ENCODE measurements at regions not wholly inside any gene's neighbourhood (a gene's known extent, or its start where the extent isn't known, plus 50 kb on each side); places are given as distances from the start of the nearest gene placed in this dataset.

- H3K27me3 ChIP-seq (replicated peaks in 1 of 4; ENCODE audit: control insufficient read depth in 3 of 4, extremely low read depth in 1 of 4, insufficient read depth in 3 of 4, low read length in 3 of 4): no peaks in the 10 kb centered on the region
- WGBS, 2 experiments (ENCODE audit: extremely low coverage in 1 of 2, insufficient coverage in 1 of 2, insufficient read length in 1 of 2, insufficient replicate concordance in 2 of 2, low coverage in 1 of 2, low lambda C conversion rate in 2 of 2, missing lambda C conversion rate in 1 of 2): 86% methylated on average over 3 of the region's 3 CpGs; no CpG with 5 or more reads in 1 of the 2 experiments
- H3K9ac ChIP-seq (replicated peaks in 1 of 4; ENCODE audit: extremely low read depth in 1 of 4, low read depth in 3 of 4, low read length in 3 of 4): no peak overlapping the region
- ChIA-PET CTCF (ENCODE audit: partially characterized antibody) (interaction anchor here (1.0 kb wide), 1 partner anchor 38 kb away, joined by 4 read pairs; no protein-coding TSS in a partner anchor), POLR2A (ENCODE audit: partially characterized antibody) (interaction anchor here (0.6 kb wide), 1 partner anchor 150 kb away, joined by 3 read pairs; no protein-coding TSS in a partner anchor)
- no peak overlapping the region for H3K4me3 ChIP-seq (ENCODE audit: extremely low read depth in 1 of 4, insufficient read depth in 2 of 4, low read depth in 3 of 4, low read length in 4 of 4)
- H2BK5ac ChIP-seq (ENCODE audit: low read depth, low read length): no peak overlapping the region
- H3K27ac ChIP-seq (ENCODE audit: low read depth, low read length): no peak overlapping the region
- no peak overlapping the region for H2BK120ac ChIP-seq (replicated peaks; ENCODE audit: low read depth, low read length)
- H2AFZ ChIP-seq (ENCODE audit: low read length): no peak overlapping the region
- no peaks in the 10 kb centered on the region for H3K36me3 ChIP-seq (ENCODE audit: control insufficient read depth in 2 of 4, insufficient read depth in 4 of 4, low read length in 3 of 4)
- H3K4me1 ChIP-seq (replicated peaks in 1 of 4; ENCODE audit: control insufficient read depth in 3 of 4, insufficient read depth in 4 of 4, low read length in 3 of 4): no peaks in the 10 kb centered on the region
- no peak overlapping the region for H3K56ac ChIP-seq (replicated peaks; ENCODE audit: insufficient read length, low read depth, low read length)
- H2BK20ac ChIP-seq (ENCODE audit: low read length): no peak overlapping the region
- no peaks in the 10 kb centered on the region for H4K20me1 ChIP-seq (replicated peaks in 1 of 2; ENCODE audit: control insufficient read depth in 1 of 2, insufficient read depth in 2 of 2, low read length in 2 of 2)
- H3K79me1 ChIP-seq (ENCODE audit: low read depth, low read length): no peaks in the 10 kb centered on the region
- TF ChIP-seq SUZ12 (IDR thresholded peaks at IDR 0.05; ENCODE audit: low read length) (no peak), POU5F1 (IDR thresholded peaks at IDR 0.05; ENCODE audit: low read depth, low read length) (no peak), CEBPB (IDR thresholded peaks at IDR 0.05; ENCODE audit: low read depth, low read length) (no peak)
- no peak overlapping the region for H4K5ac ChIP-seq (ENCODE audit: insufficient read length, low read depth, low read length)
- H3K23ac ChIP-seq (ENCODE audit: insufficient read length): no peak overlapping the region
- no peak overlapping the region for H2BK15ac ChIP-seq (ENCODE audit: low read length)
- H3K79me2 ChIP-seq (ENCODE audit: control insufficient read depth in 1 of 2, insufficient read depth in 2 of 2, low read length in 2 of 2): no peaks in the 10 kb centered on the region
- no peaks in the 10 kb centered on the region for H3K23me2 ChIP-seq (ENCODE audit: low read depth, low read length)
- no peak overlapping the region for H4K91ac ChIP-seq (replicated peaks; ENCODE audit: insufficient read length, low read length)
- H3K18ac ChIP-seq (ENCODE audit: extremely low read depth, low read length): no peak overlapping the region
- DNase-seq (ENCODE audit: low read depth in 1 of 2, low spot score in 2 of 2) (no peak), FAIRE-seq (no peak)
- H2AK5ac ChIP-seq (ENCODE audit: low read depth, low read length): no peak overlapping the region
- H3K14ac ChIP-seq (ENCODE audit: insufficient read length): no peak overlapping the region
- H3K9me3 ChIP-seq (ENCODE audit: insufficient read depth in 2 of 2, low read depth in 1 of 2, low read length in 1 of 2): no peaks in the 10 kb centered on the region
- H3K4ac ChIP-seq (replicated peaks; ENCODE audit: insufficient read length, low read depth, low read length): no peak overlapping the region
- H3K4me2 ChIP-seq (ENCODE audit: insufficient read depth in 1 of 2, low read depth in 2 of 2, low read length in 2 of 2): no peak overlapping the region
- H2BK12ac ChIP-seq (ENCODE audit: low read depth, low read length): no peak overlapping the region
- H4K8ac ChIP-seq (ENCODE audit: extremely low read depth, insufficient read depth, low read length): no peak overlapping the region
Observed at GRCh38 chr3:118799303-118799702, 235.3 kb downstream of the IGSF11 start.
